Testis (tissue), 2 donors: ENCODE measurements at regions not wholly inside any gene's neighbourhood (a gene's known extent, or its start where the extent isn't known, plus 50 kb on each side); places are given as distances from the start of the nearest gene placed in this dataset.

Experiments used
- DNase-seq: peaks from one replicate; pipeline ENCODE4 v3.0.0-alpha.2; 2019
- H3K27ac ChIP-seq, 2 donors: fragments of 200-600 bp; sonication (generic); one replicate each; pipeline ENCODE4 v1.5.1; 2019
- H3K27me3 ChIP-seq: fragments of 200-600 bp; sonication (generic); one replicate; pipeline ENCODE4 v1.5.1; 2019
- H3K36me3 ChIP-seq: fragments of 200-600 bp; sonication (generic); one replicate; pipeline ENCODE4 v1.5.1; 2017; ENCODE audit warnings: low read depth; ENCODE audit errors: missing control alignments
- H3K4me1 ChIP-seq: fragments of 200-600 bp; sonication (generic); one replicate; pipeline ENCODE4 v1.5.1; 2019
- H3K4me3 ChIP-seq, 2 donors: fragments of 200-600 bp; sonication (generic); one replicate each; pipeline ENCODE4 v1.5.1; 2017 to 2019
- H3K9me3 ChIP-seq: fragments of 200-600 bp; sonication (generic); one replicate; pipeline ENCODE4 v1.5.1; 2017
- POLR2A ChIP-seq: fragments of 450-650 bp; IDR thresholded peaks from one replicate; pipeline ENCODE4 v1.6.1; 2017; ENCODE audit warnings: antibody characterized with exemption, mild to moderate bottlenecking, moderate library complexity
- WGBS, 2 donors: methylation state at CpG; one replicate each; pipeline ENCODE4 v1.1.5; 2018; 5-methylcytosine and 5-hydroxymethylcytosine counted together
- intact Hi-C: fragments of 100-400 bp; cut with DNase I; formaldehyde crosslinking; loops from one replicate; pipeline ENCODE4 v1.15.1; 2023; ENCODE audit warnings: low total_unique reads
- TF ChIP-seq, protein P1 (sequence below), 3 experiments: fragments of 450-650 bp in 2 of 3; fragments of 200-600 bp in 1 of 3; sonication (generic) in 1 of 3; IDR thresholded peaks; one replicate each; pipeline ENCODE4 v1.5.1; 2016 to 2019; ENCODE audit warnings: antibody characterized with exemption in 3 of 3, mild to moderate bottlenecking in 2 of 3, moderate library complexity in 1 of 3

DNA sequence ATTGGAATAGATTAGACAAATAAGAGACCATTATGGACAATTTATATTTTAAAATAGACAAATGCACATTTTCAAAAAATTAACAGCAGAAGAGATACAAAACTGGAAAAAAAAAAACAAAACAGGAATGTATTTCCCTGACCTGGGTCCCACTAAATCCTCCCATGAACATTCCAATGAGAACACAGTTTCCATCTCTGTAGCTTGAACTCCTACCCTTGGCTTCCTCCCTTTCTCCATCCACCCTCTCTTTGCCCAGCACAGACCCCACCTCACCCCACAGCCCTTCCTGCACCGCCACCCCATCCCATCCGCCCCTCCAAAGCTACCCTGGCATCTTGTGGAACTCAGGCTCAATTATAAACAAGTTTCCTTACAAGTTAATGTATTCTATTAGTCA lies 71.2 kb upstream of the MPP7 start:
- no peaks in the 10 kb centered on the region for H3K9me3 ChIP-seq
- intact Hi-C loops: no loop called here
- no peaks in the 10 kb centered on the region for H3K4me1 ChIP-seq
- H3K4me3 ChIP-seq: no peak overlapping the region
- no peak for TF ChIP-seq POLR2A
- TF ChIP-seq, protein P1, sequence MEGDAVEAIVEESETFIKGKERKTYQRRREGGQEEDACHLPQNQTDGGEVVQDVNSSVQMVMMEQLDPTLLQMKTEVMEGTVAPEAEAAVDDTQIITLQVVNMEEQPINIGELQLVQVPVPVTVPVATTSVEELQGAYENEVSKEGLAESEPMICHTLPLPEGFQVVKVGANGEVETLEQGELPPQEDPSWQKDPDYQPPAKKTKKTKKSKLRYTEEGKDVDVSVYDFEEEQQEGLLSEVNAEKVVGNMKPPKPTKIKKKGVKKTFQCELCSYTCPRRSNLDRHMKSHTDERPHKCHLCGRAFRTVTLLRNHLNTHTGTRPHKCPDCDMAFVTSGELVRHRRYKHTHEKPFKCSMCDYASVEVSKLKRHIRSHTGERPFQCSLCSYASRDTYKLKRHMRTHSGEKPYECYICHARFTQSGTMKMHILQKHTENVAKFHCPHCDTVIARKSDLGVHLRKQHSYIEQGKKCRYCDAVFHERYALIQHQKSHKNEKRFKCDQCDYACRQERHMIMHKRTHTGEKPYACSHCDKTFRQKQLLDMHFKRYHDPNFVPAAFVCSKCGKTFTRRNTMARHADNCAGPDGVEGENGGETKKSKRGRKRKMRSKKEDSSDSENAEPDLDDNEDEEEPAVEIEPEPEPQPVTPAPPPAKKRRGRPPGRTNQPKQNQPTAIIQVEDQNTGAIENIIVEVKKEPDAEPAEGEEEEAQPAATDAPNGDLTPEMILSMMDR (IDR thresholded peaks at IDR 0.05): no peak
- no peaks in the 10 kb centered on the region for H3K36me3 ChIP-seq
- DNase-seq: no peak
- H3K27ac ChIP-seq: no peak overlapping the region
- no peaks in the 10 kb centered on the region for H3K27me3 ChIP-seq
- WGBS, 2 donors: 83 to 85% methylated on average over 2 of the region's 2 CpGs

DNA sequence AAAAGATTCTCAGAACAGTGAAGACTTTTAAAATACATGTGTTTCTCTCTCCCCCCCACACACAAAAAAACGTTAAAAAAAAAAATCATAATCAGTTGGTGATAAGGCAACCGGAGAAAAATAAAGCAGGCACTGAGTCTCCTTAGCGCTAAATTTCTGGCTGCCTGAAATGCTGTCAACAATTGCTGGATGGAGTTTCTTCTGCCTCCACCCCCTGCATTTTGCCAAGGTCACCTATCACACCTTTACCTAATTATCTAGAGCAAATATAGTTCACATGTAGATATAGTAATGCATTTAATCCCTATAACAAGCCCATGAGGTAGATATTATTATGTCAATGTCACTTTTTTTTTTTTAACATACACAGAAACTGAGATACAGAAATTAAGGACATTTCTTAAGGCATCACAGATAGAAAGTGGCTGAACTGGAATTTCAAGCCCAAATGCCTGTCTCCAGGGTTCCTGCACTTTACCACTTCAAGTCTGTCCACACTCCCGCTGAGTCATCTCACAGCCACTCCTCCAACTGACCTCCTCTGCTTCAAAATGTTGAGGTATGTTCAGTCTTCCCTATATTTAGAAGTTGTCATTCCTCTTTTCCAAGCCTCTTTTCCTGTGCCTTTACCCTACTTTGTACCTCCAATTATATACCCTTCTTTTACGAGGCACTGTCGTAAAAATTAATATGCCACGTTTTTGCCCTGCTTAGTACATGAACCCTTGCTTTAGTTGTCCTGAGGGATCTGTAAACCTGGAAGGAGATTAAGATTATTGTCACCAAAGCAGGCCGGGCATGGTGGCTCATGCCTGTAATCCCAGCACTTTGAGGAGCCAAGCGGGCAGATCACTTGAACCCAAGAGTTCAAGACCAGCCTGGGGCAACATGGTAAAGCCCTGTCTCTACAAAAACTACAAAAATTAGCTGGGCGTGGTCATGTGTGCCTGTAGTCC lies 72.8 kb upstream of the MPP7 start:
- no peak for DNase-seq
- TF ChIP-seq, protein P1 (IDR thresholded peaks at IDR 0.05): no peak
- no peak for TF ChIP-seq POLR2A
- intact Hi-C loops: no loop called here
- H3K4me1 ChIP-seq: no peaks in the 10 kb centered on the region
- no peak overlapping the region for H3K4me3 ChIP-seq
- WGBS, 2 donors: 71 to 74% methylated on average over 10 of the region's 10 CpGs
- no peak overlapping the region for H3K27ac ChIP-seq
- no peaks in the 10 kb centered on the region for H3K27me3 ChIP-seq
- H3K36me3 ChIP-seq: no peaks in the 10 kb centered on the region
- H3K9me3 ChIP-seq: no peaks in the 10 kb centered on the region

DNA sequence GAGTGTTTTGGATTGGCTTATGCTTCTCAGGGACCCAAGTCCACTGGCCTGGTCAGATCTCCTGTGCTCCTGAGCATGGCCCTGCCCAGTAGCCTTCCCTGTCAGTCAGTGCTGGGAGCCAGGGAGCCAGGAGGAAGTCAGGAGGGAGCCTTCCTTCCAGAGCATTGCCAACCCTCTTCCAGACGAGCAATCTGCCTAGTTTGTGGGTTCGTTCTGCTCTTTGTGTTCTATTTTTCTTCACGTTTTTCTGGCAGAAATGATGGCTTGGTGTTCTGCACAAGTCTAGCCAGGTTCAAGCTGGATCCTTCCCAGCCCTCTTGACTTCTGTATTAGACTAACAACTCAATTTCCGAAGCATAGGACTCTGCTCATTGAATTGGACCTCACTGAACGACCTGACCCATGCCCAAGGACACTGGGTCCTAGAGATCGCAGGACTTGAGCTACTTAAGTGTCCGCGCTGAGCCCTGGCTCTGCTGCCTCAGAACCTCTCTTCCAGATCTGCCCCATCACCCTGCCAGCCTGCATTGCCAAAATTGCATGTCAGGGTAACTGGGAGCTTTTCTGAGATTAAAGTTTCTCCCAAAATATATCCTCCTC lies 76.2 kb upstream of the MPP7 start:
- H3K36me3 ChIP-seq: no peaks in the 10 kb centered on the region
- no peak for DNase-seq
- WGBS, 2 donors: 60 to 66% methylated on average over 8 of the region's 8 CpGs
- TF ChIP-seq POLR2A: no peak
- TF ChIP-seq, protein P1 (IDR thresholded peaks at IDR 0.05): no peak
- no peaks in the 10 kb centered on the region for H3K9me3 ChIP-seq
- H3K4me1 ChIP-seq: no peaks in the 10 kb centered on the region
- no peak overlapping the region for H3K27ac ChIP-seq
- no peaks in the 10 kb centered on the region for H3K27me3 ChIP-seq
- intact Hi-C loops: no loop called here
- no peak overlapping the region for H3K4me3 ChIP-seq

DNA sequence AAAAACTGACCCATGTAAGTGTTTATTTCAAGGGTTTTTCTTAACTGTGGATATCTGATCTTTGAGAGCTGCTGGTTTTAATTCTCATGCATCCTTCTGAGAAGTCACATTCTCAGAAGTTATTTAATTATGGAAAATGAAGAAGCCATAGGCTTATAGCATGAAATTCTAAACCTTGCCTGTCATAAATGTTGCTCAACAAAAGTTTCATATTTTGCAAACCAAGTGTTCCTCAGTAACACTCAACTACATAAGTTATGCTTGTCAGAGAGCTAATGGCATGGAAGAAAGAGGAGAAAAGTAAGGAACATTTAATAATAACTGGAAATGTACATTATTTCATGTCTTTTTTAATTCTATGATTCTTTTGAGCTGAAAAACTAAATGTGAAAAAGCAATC lies 78.6 kb upstream of the MPP7 start:
- Histone ChIP-seq H3K27ac (no peak overlapping the region), H3K4me1 (no peaks in the 10 kb centered on the region), H3K36me3 (no peaks in the 10 kb centered on the region), H3K27me3 (no peaks in the 10 kb centered on the region), H3K9me3 (no peaks in the 10 kb centered on the region), H3K4me3 (no peak overlapping the region)
- TF ChIP-seq, protein P1 (IDR thresholded peaks at IDR 0.05): no peak
- intact Hi-C loops: no loop called here
- no peak for DNase-seq
